HCT116 (cell line): ENCODE measurements at regions not wholly inside any gene's neighbourhood (a gene's known extent, or its start where the extent isn't known, plus 50 kb on each side); places are given as distances from the start of the nearest gene placed in this dataset.

ENCODE experiments used
- ATAC-seq: fragments of 200-7000 bp; cut with Tn5 transposase; 2 replicates; pipeline ENCODE4 v1.9.1; 2020; ENCODE audit warnings: mild to moderate bottlenecking, moderate library complexity
- BruUV-seq: library from RNA; stranded (reverse); fragments of 400-500 nt; replicated peaks from 2 replicates; lab custom pipeline; 2021; lab: Mats Ljungman, UMichigan
- CTCF ChIA-PET: fragments of 300-600 bp; sonication (Branson Sonifier 250); formaldehyde crosslinking; loops from one replicate; lab custom pipeline; 2021; ENCODE audit warnings: antibody characterized with exemption; lab: Charles Lee
- POLR2A ChIA-PET: fragments of 300-600, 350-600 bp; sonication (Branson Sonifier 250); formaldehyde crosslinking; loops from one replicate; lab custom pipeline; 2021; ENCODE audit warnings: antibody characterized with exemption; lab: Charles Lee
- RAD21 ChIA-PET, 2 experiments: fragments of 300-600 bp; sonication (Branson Sonifier 250); formaldehyde crosslinking; loops; one replicate each; lab custom pipeline; 2023; ENCODE audit warnings: low total read pairs in 2 of 2; ENCODE audit not compliant: uncharacterized antibody in 2 of 2, unreplicated experiment in 2 of 2, low non-redundant PET in 1 of 2; lab: Charles Lee
- DNase-seq: peaks from one replicate; pipeline ENCODE4 v3.0.0-alpha.2; 2010; ENCODE audit warnings: low read depth, low spot score
- H2AFZ ChIP-seq: fragments of 200-600 bp; shearing (Covaris generic), sonication (generic); 2 replicates; pipeline ENCODE4 v1.6.1; 2017; ENCODE audit warnings: low read depth, mixed run types, mixed read lengths, antibody characterized with exemption, low read length; ENCODE audit not compliant: poor library complexity, severe bottlenecking
- H3K27ac ChIP-seq: 2 replicates; pipeline ENCODE4 v1.5.1; 2012; ENCODE audit warnings: low read depth, low read length
- H3K27me3 ChIP-seq: fragments of 200-600 bp; sonication (generic); 2 replicates; pipeline ENCODE4 v1.6.1; 2016; ENCODE audit warnings: mixed run types, low read length, mixed read lengths; ENCODE audit not compliant: insufficient read depth
- H3K36me3 ChIP-seq, 2 experiments: fragments of 200-500 bp in 1 of 2; fragments of 200-600 bp in 1 of 2; sonication (Bioruptor generic) in 1 of 2; sonication (generic) in 1 of 2; 2 replicates each; pipeline versions ENCODE4 v1.5.1 to v1.6.1; 2014 to 2016; ENCODE audit warnings: low read length in 2 of 2, inconsistent platforms in 1 of 2, mixed read lengths in 1 of 2, mixed run types in 1 of 2; ENCODE audit not compliant: insufficient read depth in 2 of 2, control insufficient read depth in 1 of 2
- H3K4me1 ChIP-seq, 2 experiments: fragments of 200-600 bp in 1 of 2; sonication (generic) in 1 of 2; 2 replicates each; pipeline versions ENCODE4 v1.5.1 to v1.6.1; 2012 to 2017; ENCODE audit warnings: low read length in 2 of 2, inconsistent platforms in 1 of 2, mild to moderate bottlenecking in 1 of 2, mixed read lengths in 1 of 2, mixed run types in 1 of 2, moderate library complexity in 1 of 2; ENCODE audit not compliant: insufficient read depth in 2 of 2, control insufficient read depth in 1 of 2
- H3K4me2 ChIP-seq: fragments of 200-600 bp; sonication (generic); 2 replicates; pipeline ENCODE4 v1.6.1; 2017; ENCODE audit warnings: mixed run types, low read length, mixed read lengths
- H3K4me3 ChIP-seq, 2 experiments: fragments of 200-600 bp in 1 of 2; sonication (generic) in 1 of 2; replicated peaks in 1 of 2; 2 replicates each; pipeline ENCODE4 v1.5.1; 2011 to 2016; ENCODE audit warnings: low read length in 2 of 2, control low read depth in 1 of 2, low read depth in 1 of 2, mild to moderate bottlenecking in 1 of 2, mixed read lengths in 1 of 2, mixed run types in 1 of 2
- H3K79me2 ChIP-seq: fragments of 200-600 bp; sonication (generic); 2 replicates; pipeline ENCODE4 v1.6.1; 2017; ENCODE audit warnings: mild to moderate bottlenecking, mixed run types, low read length, moderate library complexity, mixed read lengths; ENCODE audit not compliant: insufficient read depth
- H3K9ac ChIP-seq: fragments of 200-600 bp; sonication (generic); 2 replicates; pipeline ENCODE4 v1.6.1; 2016; ENCODE audit warnings: low read length, mixed read lengths
- H3K9me2 ChIP-seq: fragments of 200-600 bp; sonication (generic), shearing (Covaris generic); 2 replicates; pipeline ENCODE4 v1.6.1; 2017; ENCODE audit warnings: mixed run types, mild to moderate bottlenecking, moderate library complexity; ENCODE audit not compliant: insufficient read depth
- H3K9me3 ChIP-seq, 2 experiments: fragments of 200-500 bp in 1 of 2; fragments of 200-600 bp in 1 of 2; sonication (Bioruptor generic) in 1 of 2; sonication (generic) in 1 of 2; 2 replicates each; pipeline ENCODE4 v1.6.1; 2014 to 2017; ENCODE audit warnings: low read length in 2 of 2, mixed read lengths in 2 of 2, inconsistent platforms in 1 of 2, low read depth in 1 of 2, mild to moderate bottlenecking in 1 of 2, mixed run types in 1 of 2, moderate library complexity in 1 of 2; ENCODE audit not compliant: control insufficient read depth in 1 of 2, insufficient read depth in 1 of 2
- H4K20me1 ChIP-seq: fragments of 200-600 bp; sonication (generic), shearing (Covaris generic); 2 replicates; pipeline ENCODE4 v1.6.1; 2017; ENCODE audit warnings: mixed run types, mild to moderate bottlenecking, moderate library complexity; ENCODE audit not compliant: insufficient read depth
- CBX3 ChIP-seq: IDR thresholded peaks from 2 replicates; pipeline ENCODE4 v1.6.1; 2012; ENCODE audit warnings: low read depth
- EZH2 ChIP-seq: fragments of 200-600 bp; sonication (generic); IDR thresholded peaks from 2 replicates; pipeline ENCODE4 v1.6.1; 2017; ENCODE audit warnings: antibody characterized with exemption, mixed run types
- POLR2AphosphoS5 ChIP-seq: IDR thresholded peaks from 2 replicates; pipeline ENCODE4 v1.6.1; 2011; ENCODE audit warnings: mild to moderate bottlenecking, low read depth, low read length, moderate library complexity
- intact Hi-C: fragments of 100-400 bp; cut with micrococcal nuclease; formaldehyde crosslinking; loops from 2 replicates; pipeline ENCODE4 v1.10.0; 2022
- TF ChIP-seq, protein P1 (sequence below), 3 experiments: fragments of 200-600 bp in 1 of 3; sonication (generic) in 1 of 3; IDR thresholded peaks in 2 of 3; conservative IDR thresholded peaks in 1 of 3; 2 replicates each; pipeline ENCODE4 v1.5.1; 2012 to 2017; ENCODE audit warnings: low read depth in 2 of 3, low read length in 2 of 3, antibody characterized with exemption in 1 of 3, borderline replicate concordance in 1 of 3, control low read depth in 1 of 3, mild to moderate bottlenecking in 1 of 3, mixed read lengths in 1 of 3, mixed run types in 1 of 3, moderate library complexity in 1 of 3; ENCODE audit not compliant: insufficient read depth in 1 of 3

DNA sequence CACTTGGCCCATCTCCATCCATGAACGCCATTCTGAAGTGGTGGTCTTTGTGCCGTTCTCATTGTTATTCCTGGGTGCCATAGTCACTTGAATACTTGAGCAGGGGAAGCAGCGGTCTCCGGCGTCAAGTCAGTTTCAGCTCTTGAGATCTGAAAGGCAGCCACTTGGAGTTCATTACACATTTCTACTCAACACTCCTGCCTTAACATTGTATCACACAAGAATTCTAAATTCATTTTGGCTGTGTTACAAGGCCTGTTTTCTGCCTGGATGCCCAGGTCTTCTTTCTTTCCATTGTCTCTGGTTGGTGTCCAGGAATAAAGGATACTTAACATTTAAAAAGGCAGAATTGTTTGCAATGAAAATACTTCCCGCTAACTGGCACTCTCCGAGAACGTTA is 69.0 kb upstream of the RAB11FIP2 start:
- Histone ChIP-seq H3K27ac (no peak overlapping the region), H3K9me3 (no peaks in the 10 kb centered on the region)
- intact Hi-C loops = no loop called here
- TF ChIP-seq EZH2 = no peak
- TF ChIP-seq, protein P1, sequence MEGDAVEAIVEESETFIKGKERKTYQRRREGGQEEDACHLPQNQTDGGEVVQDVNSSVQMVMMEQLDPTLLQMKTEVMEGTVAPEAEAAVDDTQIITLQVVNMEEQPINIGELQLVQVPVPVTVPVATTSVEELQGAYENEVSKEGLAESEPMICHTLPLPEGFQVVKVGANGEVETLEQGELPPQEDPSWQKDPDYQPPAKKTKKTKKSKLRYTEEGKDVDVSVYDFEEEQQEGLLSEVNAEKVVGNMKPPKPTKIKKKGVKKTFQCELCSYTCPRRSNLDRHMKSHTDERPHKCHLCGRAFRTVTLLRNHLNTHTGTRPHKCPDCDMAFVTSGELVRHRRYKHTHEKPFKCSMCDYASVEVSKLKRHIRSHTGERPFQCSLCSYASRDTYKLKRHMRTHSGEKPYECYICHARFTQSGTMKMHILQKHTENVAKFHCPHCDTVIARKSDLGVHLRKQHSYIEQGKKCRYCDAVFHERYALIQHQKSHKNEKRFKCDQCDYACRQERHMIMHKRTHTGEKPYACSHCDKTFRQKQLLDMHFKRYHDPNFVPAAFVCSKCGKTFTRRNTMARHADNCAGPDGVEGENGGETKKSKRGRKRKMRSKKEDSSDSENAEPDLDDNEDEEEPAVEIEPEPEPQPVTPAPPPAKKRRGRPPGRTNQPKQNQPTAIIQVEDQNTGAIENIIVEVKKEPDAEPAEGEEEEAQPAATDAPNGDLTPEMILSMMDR (IDR thresholded peaks at IDR 0.05 in 2 of 3, conservative IDR thresholded peaks at IDR 0.05 in 1 of 3; ENCODE audit: borderline replicate concordance in 1 of 3, insufficient read depth in 1 of 3, low read depth in 2 of 3, low read length in 2 of 3) = no peak
- TF ChIP-seq CBX3 = no peak
- TF ChIP-seq, all 23 proteins: peak for 0
- POLR2A ChIA-PET = no interaction called here
- Histone ChIP-seq H3K4me3 (no peak overlapping the region), H3K4me2 (no peak overlapping the region), H4K20me1 (no peaks in the 10 kb centered on the region), H3K36me3 (no peaks in the 10 kb centered on the region), H3K9ac (no peak overlapping the region), H3K79me2 (no peaks in the 10 kb centered on the region), H3K27me3 (no peaks in the 10 kb centered on the region), H3K9me2 (no peaks in the 10 kb centered on the region), H2AFZ (no peak overlapping the region), H3K4me1 (no peaks in the 10 kb centered on the region)
- BruUV-seq = no TSS peak
- RAD21 ChIA-PET = no interaction called here
- CTCF ChIA-PET = no interaction called here
- ATAC-seq (no peak), DNase-seq (no peak)

GRCh38 chr10:118114992-118115391 is 68.3 kb upstream of the RAB11FIP2 start:
- no peaks in the 10 kb centered on the region for H3K36me3 ChIP-seq
- no TSS peak for BruUV-seq
- H3K9ac ChIP-seq = no peak overlapping the region
- H3K79me2 ChIP-seq = no peaks in the 10 kb centered on the region
- no peaks in the 10 kb centered on the region for H4K20me1 ChIP-seq
- no peak overlapping the region for H2AFZ ChIP-seq
- no peaks in the 10 kb centered on the region for H3K27me3 ChIP-seq
- RAD21 ChIA-PET = no interaction called here
- POLR2A ChIA-PET = no interaction called here
- TF ChIP-seq POLR2AphosphoS5 = no peak
- no peaks in the 10 kb centered on the region for H3K4me1 ChIP-seq
- H3K4me2 ChIP-seq = no peak overlapping the region
- no peaks in the 10 kb centered on the region for H3K9me2 ChIP-seq
- no peaks in the 10 kb centered on the region for H3K9me3 ChIP-seq
- ATAC-seq (no peak), DNase-seq (no peak)
- no peak overlapping the region for H3K4me3 ChIP-seq
- intact Hi-C loops = no loop called here
- CTCF ChIA-PET = no interaction called here
- no peak overlapping the region for H3K27ac ChIP-seq
